ENCODE measurements at regions not wholly inside any gene's neighbourhood (a gene's known extent, or its start where the extent isn't known, plus 50 kb on each side); places are given as distances from the start of the nearest gene placed in this dataset.
A peak's percentile ranks its signal among the peaks of the same experiment; 100 is the strongest.
"Not testable (repeated sequence)": the region's sequence is repeated elsewhere in the genome, so short reads cannot be mapped to it uniquely, and the experiment has no call there.

DNA sequence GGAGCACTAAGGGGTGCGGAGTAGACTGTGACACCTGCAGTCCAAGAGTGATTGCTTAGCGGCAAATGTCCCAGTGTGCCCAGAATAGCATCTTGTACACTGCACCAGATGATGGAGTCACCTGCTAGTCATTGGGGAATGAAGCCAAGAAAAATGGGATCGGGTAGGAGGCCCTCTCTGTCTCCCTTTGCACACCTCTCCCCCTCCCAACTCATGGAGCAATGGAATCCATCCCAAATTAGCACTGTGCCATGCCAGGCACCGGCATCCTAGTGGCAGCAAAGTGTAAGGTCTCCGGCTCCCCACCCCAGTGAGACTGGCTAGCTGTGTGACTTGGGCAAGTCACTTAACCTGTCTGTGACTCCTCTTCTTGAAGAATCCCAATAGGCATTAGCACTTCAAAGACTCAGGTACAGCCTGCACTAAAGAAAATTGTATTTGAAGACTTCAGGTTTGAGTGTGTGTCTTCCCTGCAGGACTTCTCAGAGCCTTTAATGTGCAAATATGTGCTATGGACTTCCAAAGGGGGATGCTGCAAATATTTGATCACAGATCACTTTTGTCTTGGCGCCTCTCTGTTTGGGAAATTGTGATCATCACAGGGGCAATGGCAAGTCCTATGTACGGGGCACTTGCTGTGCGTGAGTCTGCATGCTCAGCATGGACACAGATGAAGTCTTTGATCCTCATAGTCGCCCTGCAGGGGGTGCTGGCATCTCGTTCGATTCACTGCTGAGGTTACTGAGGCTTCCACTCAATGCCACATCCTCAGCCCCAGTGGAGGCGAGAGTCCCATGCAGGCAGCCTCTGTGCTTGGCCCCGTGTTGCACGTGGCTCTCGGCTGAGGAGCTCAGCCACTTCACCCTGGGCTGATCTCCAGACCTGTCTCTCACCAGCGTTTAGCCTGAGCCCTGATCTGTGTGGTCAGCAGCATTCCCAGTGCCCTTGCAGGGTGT lies 272.9 kb upstream of the C1orf174 start:
- DNase-seq (ENCODE audit: low spot score) = peak; percentile 34

DNA sequence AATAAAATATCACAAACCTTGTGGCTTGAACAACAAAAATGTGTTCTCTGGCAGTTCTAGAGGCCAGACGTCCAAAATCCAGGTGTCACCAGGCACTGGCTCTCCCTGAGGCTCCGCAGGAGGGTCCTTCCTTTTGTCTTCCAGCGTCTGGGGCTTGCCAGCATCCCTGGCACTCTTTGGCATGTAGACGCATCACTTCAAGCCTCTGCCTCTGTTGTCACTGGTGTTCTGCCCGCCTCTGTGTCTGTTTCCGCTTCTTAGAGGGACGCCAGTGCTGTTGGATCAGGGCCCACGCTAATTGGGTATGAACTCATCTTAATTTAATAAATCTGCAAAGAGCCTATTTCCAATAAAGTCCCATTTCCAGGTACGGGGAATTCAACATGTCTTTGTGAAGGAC lies 273.7 kb upstream of the C1orf174 start:
- DNase-seq (ENCODE audit: low spot score) = no peak

GRCh38 chr1:4174291-4175200 lies 274.5 kb upstream of the C1orf174 start:
- DNase-seq (ENCODE audit: low spot score) = no peak

DNA sequence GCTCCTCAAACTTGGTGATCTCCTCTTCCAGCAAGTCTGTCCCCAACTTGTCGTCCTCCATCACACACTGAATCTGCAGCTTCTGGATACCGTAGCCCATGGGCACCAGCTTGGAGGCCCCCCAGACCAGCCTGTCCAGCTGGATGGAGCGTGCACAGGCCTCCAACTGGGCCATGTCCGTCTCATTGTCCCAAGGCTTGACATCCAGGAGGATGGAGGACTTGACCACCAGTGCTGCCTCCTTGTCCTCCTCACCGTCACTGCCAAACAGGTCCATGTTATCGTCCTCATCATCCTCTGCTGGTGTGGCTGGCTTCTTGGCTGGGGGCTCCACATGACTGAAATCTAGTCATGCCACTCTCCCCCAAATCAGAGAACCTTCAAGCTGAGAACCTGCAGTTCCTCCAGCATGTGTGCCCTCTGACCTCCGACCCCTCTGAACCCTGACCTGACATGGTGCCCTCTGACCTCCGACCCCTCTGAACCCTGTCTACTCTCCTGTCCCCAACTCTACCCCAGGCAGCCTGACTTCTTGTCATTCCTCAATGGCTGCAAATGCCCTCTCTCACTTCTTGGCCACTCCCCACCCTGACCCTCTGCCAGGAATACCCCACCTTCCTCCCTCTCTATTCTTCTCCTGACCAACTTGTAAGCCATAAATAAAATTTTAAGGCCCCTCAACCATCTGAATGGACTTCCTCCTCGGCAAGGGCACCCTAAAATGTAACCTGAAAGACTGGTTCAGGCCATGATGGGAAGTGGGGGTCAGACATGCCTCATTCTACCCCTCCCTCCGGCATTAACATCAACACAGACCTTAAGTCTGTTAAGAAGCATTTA lies 275.7 kb upstream of the C1orf174 start:
- DNase-seq (ENCODE audit: low spot score) = no peak

DNA sequence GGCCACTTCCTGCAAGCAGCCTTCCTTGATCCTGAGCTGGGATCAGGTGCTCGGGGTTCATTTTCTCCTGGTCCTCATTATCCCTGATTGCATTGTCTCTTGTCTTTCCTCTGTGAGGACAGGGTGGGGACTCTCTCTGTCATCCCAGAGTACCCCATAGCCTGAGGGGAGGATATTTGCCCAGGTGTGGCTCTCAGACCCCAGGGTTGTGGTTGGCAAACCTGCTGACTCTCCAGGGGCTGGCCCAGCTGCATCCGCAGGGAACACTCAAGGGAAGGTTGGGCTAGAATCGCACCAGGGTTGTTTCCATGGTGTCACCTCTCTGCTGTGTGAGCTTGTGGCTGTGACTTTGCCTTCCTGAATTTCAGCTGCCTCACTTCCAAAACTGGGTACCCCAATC lies 276.8 kb upstream of the C1orf174 start:
- DNase-seq (ENCODE audit: low spot score) = no peak

GRCh38 chr1:4177425-4178150 lies 277.5 kb upstream of the C1orf174 start:
- DNase-seq (ENCODE audit: low spot score) = no peak

DNA sequence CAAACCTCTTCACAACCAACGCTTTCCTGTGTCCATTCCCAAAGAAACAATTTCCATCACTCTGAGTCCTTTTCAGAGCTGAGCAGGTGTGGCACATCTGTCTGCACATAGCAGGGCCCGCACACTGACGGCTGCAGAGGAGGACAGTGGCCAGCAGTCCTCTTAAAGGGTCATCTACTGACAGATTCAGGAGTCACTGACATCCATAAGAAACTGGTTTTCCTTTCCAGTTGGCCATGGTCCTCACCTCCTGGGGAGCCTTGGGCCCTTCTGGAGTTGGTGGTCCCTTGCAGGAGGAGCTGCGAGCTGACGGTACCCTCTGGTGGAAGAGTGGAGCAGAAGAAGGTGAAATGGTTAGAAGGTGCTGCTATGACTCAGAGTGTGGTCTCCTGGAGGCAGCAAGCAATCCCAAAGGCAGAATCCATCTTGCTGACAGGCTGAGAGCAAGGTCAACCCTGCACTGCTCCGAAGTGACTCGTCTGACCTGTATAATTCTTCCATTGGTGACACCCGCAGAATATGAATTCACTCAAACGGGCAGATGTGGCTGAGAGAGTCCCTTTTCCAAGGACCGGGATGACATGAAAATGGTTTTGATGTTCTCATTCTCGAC lies 278.5 kb upstream of the C1orf174 start:
- DNase-seq (ENCODE audit: low spot score) = no peak

DNA sequence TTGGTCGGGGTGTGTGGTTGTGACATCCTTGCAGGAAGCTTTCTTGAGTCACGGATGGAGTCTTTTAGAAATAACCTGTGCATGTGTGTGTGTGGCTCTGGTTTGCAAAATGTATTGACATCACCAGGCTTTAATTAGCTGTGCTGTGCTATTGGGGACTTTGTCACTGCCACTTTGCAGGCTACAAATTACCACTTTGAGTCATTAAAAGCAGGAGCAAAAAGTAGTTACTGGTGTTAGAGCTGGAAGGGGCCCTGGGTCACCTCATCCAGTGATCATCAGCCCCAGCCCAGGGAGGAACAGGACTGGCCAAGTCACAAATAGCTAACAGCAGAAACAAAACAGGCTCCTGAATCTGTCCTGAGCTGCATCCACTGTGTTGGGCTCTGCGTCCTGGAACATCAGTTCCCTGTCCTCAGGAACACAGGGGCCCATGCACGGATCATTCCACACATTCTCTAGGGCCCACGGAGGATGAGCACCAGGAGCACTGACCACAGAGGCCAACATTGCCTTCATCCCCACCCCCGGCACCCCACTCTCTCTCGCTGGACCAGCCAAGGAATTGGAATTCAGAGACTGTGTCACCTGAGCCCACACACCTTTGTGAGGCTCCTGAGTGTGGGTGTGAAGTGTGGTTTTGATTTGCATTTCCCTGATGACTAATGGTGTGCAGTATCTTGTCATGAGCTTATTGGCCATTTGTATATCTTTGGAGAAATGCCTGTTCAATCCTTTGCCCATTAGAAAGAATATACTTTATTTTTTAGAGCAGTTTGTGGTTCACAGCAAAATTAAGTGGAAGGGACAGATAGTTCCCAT lies 280.1 kb upstream of the C1orf174 start:
- no peak for DNase-seq (ENCODE audit: low spot score)

DNA sequence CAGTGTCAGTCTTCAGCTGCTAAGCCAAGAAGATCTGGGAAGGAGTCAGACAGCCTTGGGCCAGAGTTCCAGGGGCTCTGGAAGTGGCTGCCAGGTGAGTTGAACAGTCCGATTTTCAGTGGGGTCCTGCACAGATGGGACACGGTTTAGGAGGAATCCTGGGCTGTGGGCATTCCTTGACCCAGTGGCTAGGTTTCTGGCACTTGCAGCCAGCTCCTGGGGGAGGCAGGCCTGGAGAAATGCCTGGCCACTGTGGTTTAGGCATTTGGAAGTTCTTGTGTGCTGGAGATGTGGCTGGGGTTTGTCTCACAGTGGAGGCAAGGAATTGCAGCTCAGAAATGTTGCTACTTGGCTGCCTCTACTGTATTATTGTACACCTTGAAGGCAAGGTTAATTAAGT lies 286.4 kb upstream of the C1orf174 start:
- not testable (repeated sequence) for DNase-seq (ENCODE audit: low spot score)

- no peak for DNase-seq (ENCODE audit: low spot score)
Measured at GRCh38 chr1:4203501-4203900, 303.4 kb upstream of the C1orf174 start.

DNA sequence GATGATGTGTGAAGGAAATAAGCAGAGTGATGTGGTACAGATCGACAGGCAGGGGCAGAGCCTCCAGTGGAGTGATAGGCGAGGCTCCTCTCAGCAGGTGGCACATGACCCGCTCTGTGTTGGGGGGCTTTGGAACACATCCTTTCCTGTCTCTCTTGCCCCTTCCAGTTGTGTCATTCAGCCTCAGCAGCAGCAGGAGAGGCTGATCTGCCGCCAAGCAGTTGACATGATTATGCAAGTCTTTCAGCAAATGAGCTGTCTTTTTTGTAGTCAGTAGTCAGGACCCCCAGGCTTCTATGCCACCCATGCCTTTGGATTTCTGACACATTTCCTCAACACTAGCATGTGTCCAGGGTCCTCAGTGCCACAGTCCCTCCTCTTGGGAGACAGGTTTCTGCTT lies 307.1 kb upstream of the C1orf174 start:
- no peak for DNase-seq (ENCODE audit: low spot score)

- DNase-seq (ENCODE audit: low spot score) = no peak
Measured at GRCh38 chr1:4207842-4208692, 308.0 kb upstream of the C1orf174 start.

DNA sequence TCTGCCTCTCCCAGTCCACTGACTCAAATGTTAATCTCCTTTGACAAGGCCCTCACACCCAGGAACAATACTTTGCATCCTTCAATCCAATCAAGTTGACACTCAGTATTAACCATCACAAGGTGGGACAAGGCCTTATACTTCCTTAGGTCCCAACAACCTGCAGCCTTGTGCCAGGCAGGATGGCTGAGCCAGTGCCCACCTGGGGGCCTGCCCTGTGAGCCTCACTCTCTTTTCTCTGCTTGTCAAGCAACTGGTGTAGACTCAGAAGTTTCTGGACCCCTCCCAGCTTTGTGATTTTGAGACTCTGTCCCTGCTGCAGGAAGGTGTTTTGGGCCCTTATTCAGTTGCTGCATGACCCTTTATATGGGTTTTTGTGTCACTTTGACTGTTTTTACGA lies 310.0 kb upstream of the C1orf174 start:
- DNase-seq (ENCODE audit: low spot score) = no peak

- no peak for DNase-seq (ENCODE audit: low spot score)
Measured at GRCh38 chr1:4212796-4213195, 312.7 kb upstream of the C1orf174 start.

GRCh38 chr1:4213366-4213973 lies 313.4 kb upstream of the C1orf174 start:
- DNase-seq (ENCODE audit: low spot score) = no peak

DNA sequence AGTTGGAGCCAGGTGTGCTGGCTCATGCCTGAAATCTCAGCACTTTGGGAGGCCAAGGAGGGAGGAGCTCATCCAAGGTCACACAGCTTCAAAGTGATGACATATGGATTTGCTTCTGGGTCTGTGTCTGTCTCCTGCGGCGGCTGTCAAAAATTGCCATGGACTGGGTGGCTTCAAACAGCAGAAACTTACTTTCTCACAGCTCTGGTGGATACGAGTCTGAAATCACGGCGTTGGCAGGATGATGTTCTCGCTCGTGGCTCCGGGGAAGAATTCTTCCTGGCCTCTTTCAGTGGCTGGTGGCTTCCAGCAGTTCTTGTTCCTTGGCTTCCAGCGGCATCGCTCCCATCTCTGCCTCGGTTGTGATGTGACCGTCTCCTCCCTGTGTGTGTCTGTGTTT lies 314.8 kb upstream of the C1orf174 start:
- DNase-seq (ENCODE audit: low spot score) = no peak

GRCh38 chr1:4215391-4215790 lies 315.3 kb upstream of the C1orf174 start:
- no peak for DNase-seq (ENCODE audit: low spot score)

GRCh38 chr1:4216231-4216630 lies 316.2 kb upstream of the C1orf174 start:
- DNase-seq (ENCODE audit: low spot score) = no peak

GRCh38 chr1:4218619-4219018 lies 318.5 kb upstream of the C1orf174 start:
- DNase-seq (ENCODE audit: low spot score) = no peak

All from kidney tubule cell (primary cell).